Upper lobe of left lung (tissue), 4 donors: ENCODE measurements at regions not wholly inside any gene's neighbourhood (a gene's known extent, or its start where the extent isn't known, plus 50 kb on each side); places are given as distances from the start of the nearest gene placed in this dataset.

Source experiments
- POLR2A ChIP-seq, 4 donors: fragments of 450-650 bp; IDR thresholded peaks; one replicate each; pipeline ENCODE4 v1.5.1; 2016 to 2017; ENCODE audit warnings: antibody characterized with exemption in 4 of 4, mild to moderate bottlenecking in 2 of 4
- POLR2AphosphoS5 ChIP-seq, 2 donors: sonication (generic); formaldehyde crosslinking; IDR thresholded peaks; one replicate each; pipeline ENCODE4 v1.5.1; 2017; ENCODE audit warnings: antibody characterized with exemption in 2 of 2
- TF ChIP-seq, protein P1 (sequence below), 6 experiments: fragments of 450-650 bp in 4 of 6; fragments of 200-600 bp in 2 of 6; sonication (generic) in 2 of 6; IDR thresholded peaks; one replicate each; pipeline ENCODE4 v1.5.1; 2016 to 2019; ENCODE audit warnings: antibody characterized with exemption in 6 of 6

- no peak for TF ChIP-seq POLR2A (IDR thresholded peaks at IDR 0.05)
- TF ChIP-seq, protein P1, sequence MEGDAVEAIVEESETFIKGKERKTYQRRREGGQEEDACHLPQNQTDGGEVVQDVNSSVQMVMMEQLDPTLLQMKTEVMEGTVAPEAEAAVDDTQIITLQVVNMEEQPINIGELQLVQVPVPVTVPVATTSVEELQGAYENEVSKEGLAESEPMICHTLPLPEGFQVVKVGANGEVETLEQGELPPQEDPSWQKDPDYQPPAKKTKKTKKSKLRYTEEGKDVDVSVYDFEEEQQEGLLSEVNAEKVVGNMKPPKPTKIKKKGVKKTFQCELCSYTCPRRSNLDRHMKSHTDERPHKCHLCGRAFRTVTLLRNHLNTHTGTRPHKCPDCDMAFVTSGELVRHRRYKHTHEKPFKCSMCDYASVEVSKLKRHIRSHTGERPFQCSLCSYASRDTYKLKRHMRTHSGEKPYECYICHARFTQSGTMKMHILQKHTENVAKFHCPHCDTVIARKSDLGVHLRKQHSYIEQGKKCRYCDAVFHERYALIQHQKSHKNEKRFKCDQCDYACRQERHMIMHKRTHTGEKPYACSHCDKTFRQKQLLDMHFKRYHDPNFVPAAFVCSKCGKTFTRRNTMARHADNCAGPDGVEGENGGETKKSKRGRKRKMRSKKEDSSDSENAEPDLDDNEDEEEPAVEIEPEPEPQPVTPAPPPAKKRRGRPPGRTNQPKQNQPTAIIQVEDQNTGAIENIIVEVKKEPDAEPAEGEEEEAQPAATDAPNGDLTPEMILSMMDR (IDR thresholded peaks at IDR 0.05), result no peak
- TF ChIP-seq POLR2AphosphoS5 (IDR thresholded peaks at IDR 0.05), result no peak
These were observed 202.4 kb downstream of the CHIC2 start for GRCh38 chr4:53861856-53862610.
